Neuronal stem cell (in vitro differentiated cells): ENCODE measurements at regions not wholly inside any gene's neighbourhood (a gene's known extent, or its start where the extent isn't known, plus 50 kb on each side); places are given as distances from the start of the nearest gene placed in this dataset.

Experiments
- DNase-seq: peaks from one replicate; pipeline ENCODE4 v3.0.0-alpha.2; 2013; ENCODE audit warnings: low spot score
- H2AFZ ChIP-seq: one replicate; pipeline ENCODE4 v1.6.1; 2013; ENCODE audit warnings: mild to moderate bottlenecking, low read length, inconsistent platforms
- H2AK5ac ChIP-seq: 2 replicates; pipeline ENCODE4 v1.6.1; 2013; ENCODE audit warnings: low read depth, mild to moderate bottlenecking, inconsistent platforms, low read length, moderate library complexity, mixed read lengths
- H2BK120ac ChIP-seq: 2 replicates; pipeline ENCODE4 v1.6.1; 2013; ENCODE audit warnings: low read depth, mild to moderate bottlenecking, inconsistent platforms, low read length, moderate library complexity, mixed read lengths
- H2BK12ac ChIP-seq: one replicate; pipeline ENCODE4 v1.6.1; 2013; ENCODE audit warnings: low read length, inconsistent platforms
- H2BK15ac ChIP-seq: 2 replicates; pipeline ENCODE4 v1.6.1; 2013; ENCODE audit warnings: mild to moderate bottlenecking, low read length, inconsistent platforms, mixed read lengths
- H2BK5ac ChIP-seq: one replicate; pipeline ENCODE4 v1.6.1; 2013; ENCODE audit warnings: inconsistent platforms, mild to moderate bottlenecking, low read length, moderate library complexity
- H3K14ac ChIP-seq: one replicate; pipeline ENCODE4 v1.6.1; 2013; ENCODE audit warnings: low read length, inconsistent platforms
- H3K18ac ChIP-seq: 2 replicates; pipeline ENCODE4 v1.6.1; 2013; ENCODE audit warnings: low read length, inconsistent platforms
- H3K23ac ChIP-seq: 2 replicates; pipeline ENCODE4 v1.6.1; 2013; ENCODE audit warnings: low read depth, mild to moderate bottlenecking, mixed read lengths, low read length, inconsistent platforms; ENCODE audit not compliant: poor library complexity
- H3K27ac ChIP-seq: replicated peaks from 3 replicates; pipeline ENCODE4 v1.5.1; 2013; ENCODE audit warnings: low read length, inconsistent platforms
- H3K27me3 ChIP-seq, 3 experiments: 2 replicates each; pipeline ENCODE4 v1.6.1; 2013; ENCODE audit warnings: low read length in 3 of 3, mild to moderate bottlenecking in 2 of 3, inconsistent platforms in 1 of 3, low read depth in 1 of 3, mixed read lengths in 1 of 3, moderate library complexity in 1 of 3; ENCODE audit not compliant: control insufficient read depth in 3 of 3, insufficient read depth in 3 of 3
- H3K36me3 ChIP-seq, 2 donors: replicated peaks in 1 of 2; 2 replicates each; pipeline ENCODE4 v1.6.1; 2013; ENCODE audit warnings: low read length in 2 of 2; ENCODE audit not compliant: control insufficient read depth in 2 of 2, insufficient read depth in 2 of 2
- H3K4ac ChIP-seq: 2 replicates; pipeline ENCODE4 v1.6.1; 2013; ENCODE audit warnings: inconsistent platforms, mild to moderate bottlenecking, low read length, moderate library complexity
- H3K4me1 ChIP-seq, 2 donors: 1 replicate in 1 of 2; 2 replicates in 1 of 2; pipeline ENCODE4 v1.6.1; 2013; ENCODE audit warnings: low read length in 2 of 2, low read depth in 1 of 2; ENCODE audit not compliant: control insufficient read depth in 2 of 2, insufficient read depth in 1 of 2
- H3K4me2 ChIP-seq: one replicate; pipeline ENCODE4 v1.6.1; 2013; ENCODE audit warnings: mild to moderate bottlenecking, low read length, inconsistent platforms; ENCODE audit not compliant: insufficient read depth, poor library complexity, severe bottlenecking
- H3K4me3 ChIP-seq, 2 donors: 2 replicates each; pipeline ENCODE4 v1.5.1; 2013; ENCODE audit warnings: low read length in 2 of 2, mild to moderate bottlenecking in 2 of 2, inconsistent platforms in 1 of 2, moderate library complexity in 1 of 2
- H3K79me1 ChIP-seq: one replicate; pipeline ENCODE4 v1.6.1; 2013; ENCODE audit warnings: low read depth, mild to moderate bottlenecking, inconsistent platforms, low read length, moderate library complexity
- H3K9ac ChIP-seq: one replicate; pipeline ENCODE4 v1.6.1; 2013; ENCODE audit warnings: mild to moderate bottlenecking, low read depth, low read length, inconsistent platforms; ENCODE audit not compliant: poor library complexity
- H3K9me3 ChIP-seq, 2 donors: replicated peaks in 1 of 2; 2 replicates each; pipeline versions ENCODE3 to v1.6.1; 2013; ENCODE audit warnings: low read length in 2 of 2, mild to moderate bottlenecking in 2 of 2, inconsistent platforms in 1 of 2, low read depth in 1 of 2, mixed read lengths in 1 of 2, moderate library complexity in 1 of 2; ENCODE audit not compliant: control insufficient read depth in 2 of 2, insufficient read depth in 1 of 2
- H4K8ac ChIP-seq: one replicate; pipeline ENCODE4 v1.6.1; 2013; ENCODE audit warnings: low read depth, mild to moderate bottlenecking, inconsistent platforms, low read length, moderate library complexity
- H4K91ac ChIP-seq: one replicate; pipeline ENCODE4 v1.6.1; 2013; ENCODE audit warnings: low read length, low read depth, mild to moderate bottlenecking, inconsistent platforms; ENCODE audit not compliant: poor library complexity
- WGBS, 2 donors: extraction: QIAGEN DNeasy Blood & Tissue Kit; methylation state at CpG; one replicate each; pipeline ENCODE4 v1.1.7; 2013; ENCODE audit warnings: missing lambda C conversion rate in 2 of 2, mixed read lengths in 1 of 2; ENCODE audit not compliant: insufficient read length in 2 of 2, insufficient replicate concordance in 1 of 2; ENCODE audit errors: extremely low coverage in 2 of 2; 5-methylcytosine and 5-hydroxymethylcytosine counted together

- H3K27me3 ChIP-seq, result no peaks in the 10 kb centered on the region
- no peak overlapping the region for H2AK5ac ChIP-seq
- H2BK120ac ChIP-seq, result no peak overlapping the region
- no peak overlapping the region for H4K91ac ChIP-seq
- no peak overlapping the region for H2AFZ ChIP-seq
- no peak overlapping the region for H3K27ac ChIP-seq
- no peak overlapping the region for H3K9ac ChIP-seq
- peaks cover 0 to 1% of the 10 kb centered on the region in 2 donors for H3K4me1 ChIP-seq
- no peaks in the 10 kb centered on the region for H3K36me3 ChIP-seq
- peaks cover 2 to 19% of the 10 kb centered on the region in 2 donors for H3K9me3 ChIP-seq
- H2BK15ac ChIP-seq, result no peak overlapping the region
- no peak overlapping the region for H3K18ac ChIP-seq
- H3K4ac ChIP-seq, result no peak overlapping the region
- H3K4me2 ChIP-seq, result no peak overlapping the region
- H3K23ac ChIP-seq, result no peak overlapping the region
- H3K4me3 ChIP-seq, result no peak overlapping the region
- H3K79me1 ChIP-seq, result peaks cover 6% of the 10 kb centered on the region
- no peak overlapping the region for H2BK12ac ChIP-seq
- H4K8ac ChIP-seq, result no peak overlapping the region
- H3K14ac ChIP-seq, result no peak overlapping the region
- DNase-seq, result no peak
- H2BK5ac ChIP-seq, result no peak overlapping the region
Measured at GRCh38 chr2:167450364-167450763, 562.1 kb downstream of the XIRP2 start.

DNA sequence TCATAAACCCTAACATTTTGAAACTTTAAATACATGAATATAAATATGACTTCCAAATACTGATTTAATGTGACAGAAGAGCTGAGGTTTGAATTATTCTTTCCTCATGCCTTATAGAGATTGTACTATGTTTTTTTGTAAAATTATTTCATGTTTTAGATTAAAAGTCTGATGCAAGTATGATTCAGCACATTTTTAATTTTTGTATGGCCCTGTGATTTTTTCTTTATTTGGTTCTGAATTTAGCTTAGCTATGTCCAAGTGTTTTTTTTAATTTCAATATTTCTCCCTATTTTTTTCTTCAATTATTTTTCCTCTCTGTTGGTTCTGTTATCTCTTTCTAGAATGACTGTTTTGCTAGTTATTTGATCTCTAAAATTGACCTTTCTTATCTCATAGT, 552.1 kb downstream of the XIRP2 start:
- Histone ChIP-seq H3K4me1 (peaks cover 1 to 3% of the 10 kb centered on the region in 2 donors), H3K14ac (no peak overlapping the region), H3K79me1 (no peaks in the 10 kb centered on the region), H3K4ac (no peak overlapping the region), H3K4me3 (no peak overlapping the region), H2BK5ac (no peak overlapping the region), H3K27me3 (no peaks in the 10 kb centered on the region), H2BK120ac (no peak overlapping the region), H3K4me2 (no peak overlapping the region), H2BK15ac (no peak overlapping the region), H2BK12ac (no peak overlapping the region), H2AK5ac (no peak overlapping the region), H3K23ac (no peak overlapping the region), H3K27ac (no peak overlapping the region), H4K91ac (no peak overlapping the region), H3K36me3 (no peaks in the 10 kb centered on the region), H3K9me3 (peaks cover 0 to 3% of the 10 kb centered on the region in 2 donors), H2AFZ (no peak overlapping the region), H3K18ac (no peak overlapping the region), H4K8ac (no peak overlapping the region), H3K9ac (no peak overlapping the region)
- no peak for DNase-seq

DNA sequence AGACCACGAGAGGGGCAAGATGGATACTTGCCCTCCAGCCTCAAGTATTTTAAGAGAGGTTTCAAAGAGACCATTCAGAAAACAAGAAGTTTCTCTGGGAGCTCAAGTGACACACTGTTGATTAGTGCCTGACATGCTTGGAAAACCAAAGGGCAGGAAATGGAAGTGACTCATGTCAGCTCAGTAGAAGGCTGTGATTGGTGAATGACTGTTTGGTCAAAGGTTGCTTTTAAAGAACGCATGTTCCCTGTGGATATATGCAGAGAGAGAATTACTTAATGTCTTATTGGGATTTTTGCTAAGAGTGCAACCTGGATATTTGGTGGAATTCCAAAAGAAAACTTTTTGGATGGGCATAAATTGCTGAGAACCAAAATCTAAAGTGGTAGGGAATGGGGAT, 549.9 kb downstream of the XIRP2 start:
- Histone ChIP-seq H3K14ac (no peak overlapping the region), H2BK15ac (no peak overlapping the region), H3K4me2 (no peak overlapping the region), H3K4me3 (no peak overlapping the region), H3K9me3 (peaks cover 0 to 3% of the 10 kb centered on the region in 2 donors), H3K4me1 (peaks cover 1 to 3% of the 10 kb centered on the region in 2 donors), H3K79me1 (no peaks in the 10 kb centered on the region), H2BK12ac (no peak overlapping the region), H4K8ac (no peak overlapping the region), H3K9ac (no peak overlapping the region), H2BK120ac (no peak overlapping the region), H3K36me3 (no peaks in the 10 kb centered on the region), H3K4ac (no peak overlapping the region), H3K27me3 (no peaks in the 10 kb centered on the region), H2AFZ (peak overlapping the region; percentile 13), H3K27ac (no peak overlapping the region), H3K23ac (no peak overlapping the region), H2BK5ac (no peak overlapping the region), H2AK5ac (no peak overlapping the region), H4K91ac (no peak overlapping the region), H3K18ac (no peak overlapping the region)
- DNase-seq, result no peak
- no CpG with 5 or more reads among the region's 2 CpGs for WGBS, 2 donors

GRCh38 chr2:167431949-167432348, 543.7 kb downstream of the XIRP2 start:
- H3K4me3 ChIP-seq, result no peak overlapping the region
- no peaks in the 10 kb centered on the region for H3K79me1 ChIP-seq
- H3K4me2 ChIP-seq, result no peak overlapping the region
- no peaks in the 10 kb centered on the region for H3K27me3 ChIP-seq
- peaks cover 0 to 3% of the 10 kb centered on the region in 2 donors for H3K9me3 ChIP-seq
- no peak for DNase-seq
- H2BK15ac ChIP-seq, result no peak overlapping the region
- H2AFZ ChIP-seq, result no peak overlapping the region
- peaks cover 0 to 1% of the 10 kb centered on the region in 2 donors for H3K4me1 ChIP-seq
- no peak overlapping the region for H3K23ac ChIP-seq
- no peak overlapping the region for H3K18ac ChIP-seq
- no peak overlapping the region for H2BK120ac ChIP-seq
- H3K14ac ChIP-seq, result no peak overlapping the region
- H2AK5ac ChIP-seq, result no peak overlapping the region
- H4K91ac ChIP-seq, result no peak overlapping the region
- WGBS, 2 donors, result no CpG with 5 or more reads among the region's 2 CpGs
- no peak overlapping the region for H2BK5ac ChIP-seq
- no peaks in the 10 kb centered on the region for H3K36me3 ChIP-seq
- H3K27ac ChIP-seq, result no peak overlapping the region
- H3K4ac ChIP-seq, result no peak overlapping the region
- H4K8ac ChIP-seq, result no peak overlapping the region
- no peak overlapping the region for H2BK12ac ChIP-seq
- no peak overlapping the region for H3K9ac ChIP-seq
